Esophagus squamous epithelium (tissue), 4 donors: ENCODE measurements at regions not wholly inside any gene's neighbourhood (a gene's known extent, or its start where the extent isn't known, plus 50 kb on each side); places are given as distances from the start of the nearest gene placed in this dataset.

ENCODE experiments used
- POLR2A ChIP-seq, 4 donors: fragments of 450-650 bp; IDR thresholded peaks; one replicate each; pipeline ENCODE4 v1.6.1; 2017; ENCODE audit warnings: antibody characterized with exemption in 4 of 4, mild to moderate bottlenecking in 4 of 4, moderate library complexity in 3 of 4
- TF ChIP-seq, protein P1 (sequence below), 6 experiments: fragments of 450-650 bp in 4 of 6; fragments of 200-600 bp in 2 of 6; sonication (generic) in 2 of 6; IDR thresholded peaks; one replicate each; pipeline ENCODE4 v1.5.1; 2016 to 2019; ENCODE audit warnings: antibody characterized with exemption in 6 of 6, mild to moderate bottlenecking in 4 of 6, moderate library complexity in 4 of 6

DNA sequence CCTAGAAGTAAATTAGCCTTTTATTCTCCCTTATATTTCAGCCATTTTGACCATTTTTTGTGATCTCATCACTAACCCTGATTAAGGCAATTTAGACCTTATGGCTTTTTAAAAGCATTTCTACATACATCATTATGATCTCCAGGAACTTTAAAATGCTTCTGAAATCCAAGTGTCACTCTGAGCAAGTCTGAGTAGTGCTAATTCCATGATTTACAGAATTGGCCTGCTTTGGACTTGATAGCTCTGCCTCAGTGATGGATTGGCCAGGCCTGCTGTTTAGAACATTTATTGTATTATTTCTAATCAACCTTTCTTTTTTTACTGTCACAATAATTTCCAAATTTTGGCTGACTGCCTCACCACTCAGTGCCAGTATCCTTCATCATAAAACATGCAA, 116.4 kb downstream of the KCNA4 start:
- no peak for TF ChIP-seq POLR2A (IDR thresholded peaks at IDR 0.05)
- TF ChIP-seq, protein P1, sequence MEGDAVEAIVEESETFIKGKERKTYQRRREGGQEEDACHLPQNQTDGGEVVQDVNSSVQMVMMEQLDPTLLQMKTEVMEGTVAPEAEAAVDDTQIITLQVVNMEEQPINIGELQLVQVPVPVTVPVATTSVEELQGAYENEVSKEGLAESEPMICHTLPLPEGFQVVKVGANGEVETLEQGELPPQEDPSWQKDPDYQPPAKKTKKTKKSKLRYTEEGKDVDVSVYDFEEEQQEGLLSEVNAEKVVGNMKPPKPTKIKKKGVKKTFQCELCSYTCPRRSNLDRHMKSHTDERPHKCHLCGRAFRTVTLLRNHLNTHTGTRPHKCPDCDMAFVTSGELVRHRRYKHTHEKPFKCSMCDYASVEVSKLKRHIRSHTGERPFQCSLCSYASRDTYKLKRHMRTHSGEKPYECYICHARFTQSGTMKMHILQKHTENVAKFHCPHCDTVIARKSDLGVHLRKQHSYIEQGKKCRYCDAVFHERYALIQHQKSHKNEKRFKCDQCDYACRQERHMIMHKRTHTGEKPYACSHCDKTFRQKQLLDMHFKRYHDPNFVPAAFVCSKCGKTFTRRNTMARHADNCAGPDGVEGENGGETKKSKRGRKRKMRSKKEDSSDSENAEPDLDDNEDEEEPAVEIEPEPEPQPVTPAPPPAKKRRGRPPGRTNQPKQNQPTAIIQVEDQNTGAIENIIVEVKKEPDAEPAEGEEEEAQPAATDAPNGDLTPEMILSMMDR (IDR thresholded peaks at IDR 0.05): no peak
